SK-N-DZ (cell line): ENCODE measurements at regions not wholly inside any gene's neighbourhood (a gene's known extent, or its start where the extent isn't known, plus 50 kb on each side); places are given as distances from the start of the nearest gene placed in this dataset.

Source experiments
- DNase-seq: peaks from one replicate; pipeline ENCODE4 v3.0.0-alpha.2; 2015; ENCODE audit warnings: low spot score

- DNase-seq: no peak
These were observed 625.5 kb upstream of the ZNF717 start for GRCh38 chr3:76410762-76411281.

- no peak for DNase-seq
These were observed 624.5 kb upstream of the ROBO2 start for GRCh38 chr3:76415384-76415783.

GRCh38 chr3:76429581-76430177, 610.2 kb upstream of the ROBO2 start:
- DNase-seq: no peak

- no peak for DNase-seq
These were observed 607.5 kb upstream of the ROBO2 start for GRCh38 chr3:76432396-76432795.

- no peak for DNase-seq
These were observed 603.0 kb upstream of the ROBO2 start for GRCh38 chr3:76436894-76437293.

GRCh38 chr3:76438971-76439370, 600.9 kb upstream of the ROBO2 start:
- no peak for DNase-seq

- DNase-seq: no peak
These were observed 597.5 kb upstream of the ROBO2 start for GRCh38 chr3:76442374-76442915.

GRCh38 chr3:76456322-76456721, 583.6 kb upstream of the ROBO2 start:
- no peak for DNase-seq

GRCh38 chr3:76463501-76463900, 576.4 kb upstream of the ROBO2 start:
- no peak for DNase-seq

- DNase-seq: no peak
These were observed 569.6 kb upstream of the ROBO2 start for GRCh38 chr3:76470285-76470684.

- DNase-seq: no peak
These were observed 565.3 kb upstream of the ROBO2 start for GRCh38 chr3:76474632-76475031.

GRCh38 chr3:76479161-76479650, 560.7 kb upstream of the ROBO2 start:
- no peak for DNase-seq

- peak; percentile 2 for DNase-seq
These were observed 557.4 kb upstream of the ROBO2 start for GRCh38 chr3:76482510-76482909.

GRCh38 chr3:76487446-76487845, 552.5 kb upstream of the ROBO2 start:
- no peak for DNase-seq

GRCh38 chr3:76490064-76490463, 549.8 kb upstream of the ROBO2 start:
- no peak for DNase-seq

GRCh38 chr3:76495216-76495615, 544.7 kb upstream of the ROBO2 start:
- DNase-seq: no peak

GRCh38 chr3:76497636-76498035, 542.3 kb upstream of the ROBO2 start:
- no peak for DNase-seq

GRCh38 chr3:76500746-76501275, 539.1 kb upstream of the ROBO2 start:
- DNase-seq: no peak

- DNase-seq: no peak
These were observed 538.6 kb upstream of the ROBO2 start for GRCh38 chr3:76501315-76501714.

- DNase-seq: no peak
These were observed 537.8 kb upstream of the ROBO2 start for GRCh38 chr3:76502076-76502475.

GRCh38 chr3:76505202-76505845, 534.6 kb upstream of the ROBO2 start:
- no peak for DNase-seq

GRCh38 chr3:76509179-76509830, 530.6 kb upstream of the ROBO2 start:
- DNase-seq: no peak
